HG03469 (cell line): ENCODE measurements at regions not wholly inside any gene's neighbourhood (a gene's known extent, or its start where the extent isn't known, plus 50 kb on each side); places are given as distances from the start of the nearest gene placed in this dataset.
"Not testable (repeated sequence)": the region's sequence is repeated elsewhere in the genome, so short reads cannot be mapped to it uniquely, and the experiment has no call there.

Experiments
- ATAC-seq: cut with Tn5 transposase; IDR thresholded peaks from one replicate; pipeline ENCODE4 v1.9.1; 2021; ENCODE audit warnings: mild to moderate bottlenecking, moderate library complexity, moderate number of reproducible peaks; ENCODE audit not compliant: unreplicated experiment

DNA sequence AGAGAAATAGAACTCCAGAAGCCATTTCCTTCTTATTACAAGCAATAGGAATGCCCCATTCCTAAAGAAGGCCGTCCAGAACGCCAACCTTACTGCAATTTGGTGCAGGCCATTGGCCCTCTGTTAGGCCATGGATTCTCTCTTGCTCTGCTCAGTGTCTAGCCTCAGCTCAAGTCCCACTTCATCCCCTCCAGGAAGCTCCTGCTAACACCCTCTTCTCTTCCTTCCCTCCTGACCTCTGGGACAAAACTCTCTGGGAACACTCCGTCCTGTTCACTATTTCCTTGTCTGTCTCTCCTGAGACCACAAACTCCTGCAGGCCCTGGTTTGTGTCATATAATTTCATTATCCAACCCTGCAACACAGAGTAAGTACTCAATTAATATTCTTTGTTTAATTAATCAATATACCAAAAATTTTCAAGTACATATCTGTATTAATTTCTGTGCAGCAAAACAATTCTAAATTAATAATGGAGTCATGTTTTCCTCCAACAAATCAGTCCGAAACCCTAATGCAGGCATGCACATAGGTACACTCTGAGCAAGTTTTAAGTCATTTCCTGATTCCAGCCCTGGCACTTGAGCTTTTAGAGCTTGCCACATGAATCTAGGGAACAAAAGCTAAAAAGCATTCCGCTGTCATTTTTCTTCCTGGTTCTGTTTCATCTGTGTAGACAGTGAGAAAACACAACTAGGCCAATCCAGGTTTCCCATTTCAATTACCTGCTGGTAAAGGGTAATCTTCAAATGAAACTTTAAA is 245.3 kb downstream of the SETD4 start:
- ATAC-seq = no peak

- no peak for ATAC-seq
These were observed 247.6 kb downstream of the SETD4 start for GRCh38 chr21:35812679-35813078.

DNA sequence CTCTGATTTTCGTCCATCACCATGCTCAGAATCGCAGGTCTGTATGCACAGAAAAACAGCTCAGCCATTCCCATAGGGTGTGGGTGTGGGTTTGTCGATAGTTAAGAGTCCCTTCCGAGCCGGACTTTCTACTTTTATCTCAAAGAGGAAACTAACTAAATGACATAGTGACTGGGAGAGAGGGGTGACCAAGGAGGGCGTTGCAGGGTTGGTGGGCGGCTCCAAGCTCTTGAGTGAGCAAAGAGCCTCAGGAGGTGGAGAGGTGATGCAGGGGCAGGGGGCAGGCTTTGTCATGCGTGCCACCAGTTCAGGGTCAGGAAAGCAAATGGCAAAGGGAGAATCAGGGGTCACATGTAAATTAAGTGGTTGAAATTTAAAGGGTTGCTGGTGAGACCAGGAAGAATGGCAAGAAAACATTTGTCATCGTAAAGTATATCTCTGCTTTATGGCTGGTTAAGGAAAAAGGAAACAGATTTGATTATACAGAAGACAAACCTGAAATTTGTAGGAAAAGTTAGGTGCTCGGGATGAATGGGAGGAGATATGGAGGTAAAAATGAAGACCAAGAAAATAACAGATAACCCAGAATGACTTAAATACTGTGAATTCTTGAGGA is 249.0 kb downstream of the SETD4 start:
- ATAC-seq = no peak

GRCh38 chr21:35810431-35810970 is 249.8 kb downstream of the SETD4 start:
- no peak for ATAC-seq

GRCh38 chr21:35801391-35801790 is 258.9 kb downstream of the SETD4 start:
- no peak for ATAC-seq

DNA sequence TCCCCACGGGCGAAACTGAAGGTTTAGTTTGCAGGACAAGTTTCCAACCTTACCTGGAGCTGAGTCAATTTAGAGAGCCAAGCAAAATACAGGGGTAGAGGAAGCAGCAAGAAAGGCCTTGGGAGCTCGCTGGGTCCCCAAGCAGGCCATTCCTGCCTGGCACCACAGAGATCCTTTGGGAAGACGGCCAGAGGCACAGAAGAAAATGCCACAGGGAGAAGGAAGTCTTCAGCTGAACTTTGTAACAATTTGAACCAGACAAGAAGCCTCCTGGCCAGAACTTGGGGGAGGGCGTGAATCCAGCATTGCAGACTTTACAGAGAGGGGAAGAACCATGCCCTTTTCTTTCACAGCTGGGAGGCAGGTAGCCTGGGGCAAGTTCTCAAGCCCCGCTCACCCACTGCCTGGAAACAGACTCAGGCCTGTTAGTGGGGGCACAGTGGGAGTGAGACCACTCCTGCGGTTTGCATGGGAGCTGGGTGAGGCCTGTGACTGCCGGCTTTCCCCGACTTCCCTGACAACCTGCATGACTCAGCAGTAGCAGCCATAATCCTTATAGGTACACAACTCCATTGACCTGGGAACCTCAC is 259.4 kb downstream of the SETD4 start:
- ATAC-seq = not testable (repeated sequence)

- no peak for ATAC-seq
These were observed 263.5 kb downstream of the SETD4 start for GRCh38 chr21:35796844-35797243.

GRCh38 chr21:35794527-35794926 is 265.8 kb downstream of the SETD4 start:
- not testable (repeated sequence) for ATAC-seq

- ATAC-seq = no peak
These were observed 267.6 kb downstream of the SETD4 start for GRCh38 chr21:35792569-35793305.

- no peak for ATAC-seq
These were observed 268.6 kb downstream of the SETD4 start for GRCh38 chr21:35791541-35792325.

- no peak for ATAC-seq
These were observed 276.6 kb downstream of the SETD4 start for GRCh38 chr21:35783721-35784120.

GRCh38 chr21:35782667-35783066 is 277.7 kb downstream of the SETD4 start:
- ATAC-seq = no peak

DNA sequence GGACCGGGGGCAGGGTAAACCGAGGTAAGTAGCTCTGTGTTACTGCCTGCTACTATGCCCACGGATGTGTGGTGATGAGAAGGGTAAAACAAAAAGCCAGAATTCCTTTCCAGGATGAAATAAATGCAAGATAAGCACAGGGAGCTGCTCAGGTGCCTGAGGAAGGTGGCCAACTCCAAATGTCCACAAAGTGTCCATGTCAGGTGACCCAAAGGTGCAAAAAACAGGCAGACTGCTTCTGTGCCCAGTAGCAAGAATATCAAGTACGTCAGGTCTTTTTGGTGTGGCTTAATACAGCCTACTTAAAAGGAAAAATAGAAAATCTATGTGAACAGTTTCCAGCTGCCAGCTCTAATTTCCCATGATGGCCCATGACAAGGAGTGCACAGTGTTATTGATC is 279.3 kb downstream of the SETD4 start:
- ATAC-seq = no peak

GRCh38 chr21:35779690-35780570 is 280.4 kb downstream of the SETD4 start:
- ATAC-seq = no peak

- no peak for ATAC-seq
These were observed 281.2 kb downstream of the SETD4 start for GRCh38 chr21:35779167-35779566.

- ATAC-seq = no peak
These were observed 283.2 kb downstream of the SETD4 start for GRCh38 chr21:35777081-35777480.

DNA sequence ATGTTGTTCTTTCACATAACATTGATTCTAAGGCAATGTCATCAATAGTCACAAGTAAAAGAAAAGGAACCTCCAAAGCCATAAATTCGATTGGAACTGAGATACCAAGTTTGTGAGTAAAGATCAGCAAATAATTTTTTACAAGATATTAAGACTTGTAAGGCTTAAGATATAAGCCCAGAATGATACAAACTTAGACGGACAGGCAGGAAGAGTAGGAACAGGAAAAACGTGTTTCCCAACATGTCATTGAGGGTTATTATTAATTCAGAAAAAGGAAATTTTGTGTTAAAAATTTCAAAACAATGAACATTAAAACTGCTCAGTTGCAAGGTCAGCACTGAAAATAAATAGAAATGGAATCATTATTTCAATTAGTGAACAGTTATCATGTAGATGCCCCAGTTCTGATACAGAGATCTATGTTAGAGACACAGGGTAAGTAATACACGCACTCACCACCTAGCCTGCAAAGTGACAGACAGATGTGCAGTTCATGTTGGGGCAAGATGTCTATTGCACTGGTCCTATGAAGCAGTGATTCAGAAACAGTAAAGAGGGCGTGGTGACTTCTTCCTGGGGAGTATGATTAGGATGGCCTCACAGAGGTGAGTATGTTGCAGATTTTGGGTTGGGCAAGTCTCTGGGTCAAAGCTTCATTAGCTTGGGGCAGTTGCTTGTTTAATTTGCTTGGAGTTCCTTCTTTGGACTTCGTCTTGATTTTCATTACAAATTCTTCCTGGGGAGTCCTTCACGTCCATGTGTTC is 284.4 kb downstream of the SETD4 start:
- no peak for ATAC-seq

DNA sequence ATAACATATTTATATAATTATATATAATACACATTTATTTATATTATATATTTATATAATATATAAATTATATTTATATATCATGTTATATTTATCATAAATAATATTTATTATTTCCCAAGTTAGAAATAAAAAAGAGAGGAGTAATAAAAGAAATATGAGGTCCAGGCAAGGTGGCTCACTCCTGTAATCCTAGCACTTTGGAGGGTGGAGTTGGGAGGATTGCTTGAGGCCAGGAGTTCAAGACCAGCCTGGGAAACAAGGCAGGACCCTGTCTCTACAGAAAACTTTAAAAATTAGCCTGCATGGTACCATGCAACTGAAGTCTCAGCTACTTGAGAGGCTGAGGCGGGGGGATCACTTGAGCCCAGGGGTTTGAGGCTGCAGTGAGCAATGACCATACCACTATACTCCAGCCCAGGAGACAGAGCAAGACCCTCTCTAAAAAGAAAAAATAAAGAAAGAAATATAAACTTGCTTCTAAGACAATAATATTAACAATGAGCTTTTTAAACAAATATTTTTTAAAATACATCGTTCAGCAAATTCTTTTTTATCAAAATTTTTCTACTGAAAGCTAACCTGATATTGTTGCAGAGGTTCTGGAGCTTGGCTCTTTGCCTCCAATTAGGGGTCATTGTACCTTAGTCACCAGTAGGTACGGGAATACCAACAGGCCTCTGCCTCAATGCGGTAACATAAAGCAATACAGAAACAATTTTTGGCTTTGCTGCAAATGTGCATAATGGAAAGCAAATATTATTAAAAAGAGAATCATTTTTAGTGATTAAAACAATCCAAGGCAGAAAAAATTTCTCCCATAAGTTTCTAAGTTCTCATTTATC is 290.0 kb downstream of the SETD4 start:
- ATAC-seq = no peak
